CD4-positive, alpha-beta T cell (primary cell): ENCODE measurements at regions not wholly inside any gene's neighbourhood (a gene's known extent, or its start where the extent isn't known, plus 50 kb on each side); places are given as distances from the start of the nearest gene placed in this dataset.

Source experiments
- ATAC-seq: fragments of 200-7000 bp; cut with Tn5 transposase; one replicate; pipeline ENCODE4 v1.10.0; 2022; ENCODE audit warnings: mild to moderate bottlenecking; ENCODE audit not compliant: poor library complexity
- CTCF ChIA-PET: fragments of 350-600 bp; sonication (Branson Sonifier 250); formaldehyde crosslinking; loops from one replicate; lab custom pipeline; 2021; ENCODE audit warnings: antibody characterized with exemption, inconsistent platforms; lab: Charles Lee
- POLR2A ChIA-PET: fragments of 350-600 bp; sonication (Branson Sonifier 250); formaldehyde crosslinking; loops from one replicate; lab custom pipeline; 2021; ENCODE audit warnings: antibody characterized with exemption, inconsistent platforms; lab: Charles Lee
- DNase-seq, 14 experiments: peaks; one replicate each; pipeline ENCODE4 v3.0.0-alpha.2; 2013 to 2020; ENCODE audit warnings: mixed read lengths in 2 of 14
- H3K27ac ChIP-seq, 2 donors: one replicate each; pipeline versions ENCODE4 v1.5.1 to v1.7.0; 2013; ENCODE audit warnings: low read length in 2 of 2, low read depth in 1 of 2, mild to moderate bottlenecking in 1 of 2
- H3K27me3 ChIP-seq, 2 experiments: 1 replicate in 1 of 2; 2 replicates in 1 of 2; pipeline versions ENCODE4 v1.6.1 to v1.7.0; 2013; ENCODE audit warnings: low read length in 2 of 2, control low read depth in 1 of 2, mild to moderate bottlenecking in 1 of 2, moderate library complexity in 1 of 2; ENCODE audit not compliant: insufficient read depth in 2 of 2, control insufficient read depth in 1 of 2
- H3K36me3 ChIP-seq: one replicate; pipeline ENCODE4 v1.6.1; 2013; ENCODE audit warnings: low read length, control low read depth; ENCODE audit not compliant: insufficient read depth
- H3K4me1 ChIP-seq: one replicate; pipeline ENCODE4 v1.6.1; 2013; ENCODE audit warnings: low read length, control low read depth; ENCODE audit not compliant: insufficient read depth
- H3K4me3 ChIP-seq: one replicate; pipeline ENCODE4 v1.5.1; 2013; ENCODE audit warnings: mild to moderate bottlenecking, low read length, moderate library complexity
- H3K9me3 ChIP-seq, 2 experiments: 1 replicate in 1 of 2; 2 replicates in 1 of 2; pipeline versions ENCODE4 v1.6.1 to v1.7.0; 2013; ENCODE audit warnings: low read length in 2 of 2, mild to moderate bottlenecking in 2 of 2, control low read depth in 1 of 2, moderate library complexity in 1 of 2; ENCODE audit not compliant: control insufficient read depth in 1 of 2, insufficient read depth in 1 of 2
- H3K27ac Mint-ChIP-seq: one replicate; pipeline ENCODE4 v1.8.0; 2020; ENCODE audit warnings: mixed read lengths
- H3K27me3 Mint-ChIP-seq: one replicate; pipeline ENCODE4 v1.8.0; 2021; ENCODE audit warnings: mixed read lengths
- H3K36me3 Mint-ChIP-seq: one replicate; pipeline ENCODE4 v1.8.0; 2021; ENCODE audit warnings: low read depth, mixed read lengths
- H3K4me1 Mint-ChIP-seq: one replicate; pipeline ENCODE4 v1.8.0; 2021; ENCODE audit warnings: low read depth, mixed read lengths
- H3K4me3 Mint-ChIP-seq: one replicate; pipeline ENCODE4 v1.8.0; 2020; ENCODE audit warnings: mild to moderate bottlenecking, mixed read lengths
- H3K9me3 Mint-ChIP-seq: one replicate; pipeline ENCODE4 v1.8.0; 2020; ENCODE audit warnings: mixed read lengths
- intact Hi-C, 2 experiments: fragments of 100-400 bp; cut with DNase I in 1 of 2; cut with micrococcal nuclease in 1 of 2; formaldehyde crosslinking; loops; one replicate each; pipeline versions ENCODE4 v1.15.1 to v1.9.0; 2023 to 2025; cut with DNase I, micrococcal nuclease
- TF ChIP-seq, protein P1 (sequence below): fragments of 200-600 bp; IDR thresholded peaks from one replicate; pipeline ENCODE4 v1.8.0; 2022; ENCODE audit warnings: antibody characterized with exemption, mild to moderate bottlenecking

DNA sequence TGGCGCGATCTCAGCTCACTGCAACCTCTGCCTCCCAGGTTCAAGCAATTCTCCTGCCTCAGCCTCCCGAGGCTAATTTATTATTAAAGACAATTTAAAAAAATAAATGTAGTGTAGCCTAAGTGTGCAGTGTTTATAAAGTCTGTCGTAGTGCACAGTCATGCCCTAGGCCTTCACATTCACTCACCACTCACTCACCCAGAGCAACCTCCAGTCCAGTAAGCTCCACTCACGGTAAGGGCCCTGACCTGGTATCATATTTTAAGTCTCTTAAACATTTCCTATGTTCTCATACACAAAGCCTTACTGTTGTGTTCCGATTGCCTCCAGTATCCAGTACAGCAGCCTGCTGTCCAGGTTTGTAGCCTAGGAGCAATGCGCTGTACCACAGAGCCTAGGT is 168.2 kb upstream of the FOXQ1 start:
- Mint-ChIP-seq H3K27ac (no peak overlapping the region), H3K36me3 (no peaks in the 10 kb centered on the region), H3K9me3 (peaks cover 2% of the 10 kb centered on the region), H3K4me3 (no peak overlapping the region), H3K27me3 (peaks cover 34% of the 10 kb centered on the region), H3K4me1 (no peaks in the 10 kb centered on the region)
- ChIA-PET CTCF (no interaction called here), POLR2A (no interaction called here)
- no peak overlapping the region for H3K4me3 ChIP-seq
- no peaks in the 10 kb centered on the region for H3K4me1 ChIP-seq
- ATAC-seq (no peak), DNase-seq (no peak)
- peaks cover 7 to 13% of the 10 kb centered on the region in 2 experiments for H3K27me3 ChIP-seq
- peaks cover 0 to 7% of the 10 kb centered on the region in 2 experiments for H3K9me3 ChIP-seq
- intact Hi-C loops = no loop called here
- TF ChIP-seq, protein P1, sequence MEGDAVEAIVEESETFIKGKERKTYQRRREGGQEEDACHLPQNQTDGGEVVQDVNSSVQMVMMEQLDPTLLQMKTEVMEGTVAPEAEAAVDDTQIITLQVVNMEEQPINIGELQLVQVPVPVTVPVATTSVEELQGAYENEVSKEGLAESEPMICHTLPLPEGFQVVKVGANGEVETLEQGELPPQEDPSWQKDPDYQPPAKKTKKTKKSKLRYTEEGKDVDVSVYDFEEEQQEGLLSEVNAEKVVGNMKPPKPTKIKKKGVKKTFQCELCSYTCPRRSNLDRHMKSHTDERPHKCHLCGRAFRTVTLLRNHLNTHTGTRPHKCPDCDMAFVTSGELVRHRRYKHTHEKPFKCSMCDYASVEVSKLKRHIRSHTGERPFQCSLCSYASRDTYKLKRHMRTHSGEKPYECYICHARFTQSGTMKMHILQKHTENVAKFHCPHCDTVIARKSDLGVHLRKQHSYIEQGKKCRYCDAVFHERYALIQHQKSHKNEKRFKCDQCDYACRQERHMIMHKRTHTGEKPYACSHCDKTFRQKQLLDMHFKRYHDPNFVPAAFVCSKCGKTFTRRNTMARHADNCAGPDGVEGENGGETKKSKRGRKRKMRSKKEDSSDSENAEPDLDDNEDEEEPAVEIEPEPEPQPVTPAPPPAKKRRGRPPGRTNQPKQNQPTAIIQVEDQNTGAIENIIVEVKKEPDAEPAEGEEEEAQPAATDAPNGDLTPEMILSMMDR = no peak
- H3K36me3 ChIP-seq = no peaks in the 10 kb centered on the region
- no peak overlapping the region for H3K27ac ChIP-seq

DNA sequence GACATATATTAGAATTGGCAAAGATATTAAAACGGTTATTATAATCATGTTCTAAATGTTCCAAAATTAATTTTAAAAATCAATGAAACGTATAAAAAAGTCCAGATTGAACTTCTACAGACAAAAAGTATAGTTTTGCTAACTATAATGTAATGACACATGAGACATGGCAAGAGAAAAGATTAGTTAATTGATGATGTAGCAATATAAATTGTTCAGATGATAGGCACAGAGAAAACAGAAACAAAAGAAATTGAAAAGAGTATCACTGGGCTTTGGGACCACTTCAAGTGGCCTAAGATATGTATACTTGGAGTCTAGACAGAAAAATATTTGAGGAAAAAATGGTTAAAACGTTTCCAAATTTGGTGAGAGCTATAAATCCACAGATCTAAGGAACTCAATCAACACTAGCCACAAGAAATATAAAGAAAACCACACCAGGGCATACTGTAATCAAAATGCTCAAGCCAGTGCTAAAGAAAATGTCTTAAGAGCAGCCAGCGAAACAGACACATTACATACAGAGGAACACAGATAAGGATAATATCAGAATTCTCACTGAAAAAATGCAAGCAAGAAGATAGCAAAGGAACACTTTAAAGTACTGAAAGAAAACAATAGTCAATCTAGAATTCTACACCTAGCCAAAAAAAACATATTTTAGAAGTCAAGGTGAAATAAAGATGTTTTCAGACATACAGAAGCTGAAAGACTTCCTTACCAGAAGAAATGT is 172.6 kb upstream of the FOXQ1 start:
- H3K36me3 Mint-ChIP-seq = no peaks in the 10 kb centered on the region

DNA sequence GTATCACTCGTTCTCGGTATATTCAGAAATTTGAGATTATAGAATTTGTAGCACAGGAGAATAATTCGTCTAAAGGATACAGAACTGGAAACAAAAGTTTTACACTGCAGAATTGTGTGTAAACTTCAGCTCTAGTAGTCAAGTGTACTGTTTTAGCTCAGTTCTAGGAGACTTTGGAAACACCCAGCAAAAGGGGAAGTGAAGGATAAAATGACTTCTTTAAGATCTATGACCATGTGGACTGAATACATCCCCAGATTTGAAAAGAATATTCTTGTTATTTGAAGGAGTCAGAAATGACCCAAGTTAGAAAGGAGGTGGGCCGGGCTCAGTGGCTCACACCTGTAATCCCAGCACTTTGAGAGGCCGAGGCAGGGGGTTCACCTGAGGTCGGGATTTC is 174.0 kb upstream of the FOXQ1 start:
- CTCF ChIA-PET = no interaction called here
- Mint-ChIP-seq H3K9me3 (peaks cover 2% of the 10 kb centered on the region), H3K36me3 (no peaks in the 10 kb centered on the region), H3K4me1 (no peaks in the 10 kb centered on the region), H3K27me3 (peaks cover 24% of the 10 kb centered on the region), H3K27ac (no peak overlapping the region), H3K4me3 (no peak overlapping the region)
- intact Hi-C loops = no loop called here
- Histone ChIP-seq H3K27me3 (peaks cover 0 to 4% of the 10 kb centered on the region in 2 experiments), H3K9me3 (no peaks in the 10 kb centered on the region), H3K4me1 (no peaks in the 10 kb centered on the region), H3K36me3 (no peaks in the 10 kb centered on the region), H3K4me3 (no peak overlapping the region), H3K27ac (no peak overlapping the region)
- TF ChIP-seq, protein P1 = no peak
- no peak for DNase-seq
- no peak for ATAC-seq
- POLR2A ChIA-PET = no interaction called here

More for the DNA sequence above, 172.6 kb upstream of the FOXQ1 start:
- DNase-seq (no peak), ATAC-seq (no peak)
- CTCF ChIA-PET = no interaction called here
- intact Hi-C loops = no loop called here
- POLR2A ChIA-PET = no interaction called here
- Histone ChIP-seq H3K4me1 (no peaks in the 10 kb centered on the region), H3K27ac (no peak overlapping the region), H3K36me3 (no peaks in the 10 kb centered on the region), H3K27me3 (peaks cover 0 to 4% of the 10 kb centered on the region in 2 experiments), H3K9me3 (no peaks in the 10 kb centered on the region), H3K4me3 (no peak overlapping the region)
- Mint-ChIP-seq H3K9me3 (peaks cover 2% of the 10 kb centered on the region), H3K4me3 (no peak overlapping the region), H3K4me1 (no peaks in the 10 kb centered on the region), H3K27me3 (peaks cover 19% of the 10 kb centered on the region), H3K27ac (no peak overlapping the region)
- TF ChIP-seq, protein P1 = no peak
